ENCODE measurements at regions not wholly inside any gene's neighbourhood (a gene's known extent, or its start where the extent isn't known, plus 50 kb on each side); places are given as distances from the start of the nearest gene placed in this dataset.

DNA sequence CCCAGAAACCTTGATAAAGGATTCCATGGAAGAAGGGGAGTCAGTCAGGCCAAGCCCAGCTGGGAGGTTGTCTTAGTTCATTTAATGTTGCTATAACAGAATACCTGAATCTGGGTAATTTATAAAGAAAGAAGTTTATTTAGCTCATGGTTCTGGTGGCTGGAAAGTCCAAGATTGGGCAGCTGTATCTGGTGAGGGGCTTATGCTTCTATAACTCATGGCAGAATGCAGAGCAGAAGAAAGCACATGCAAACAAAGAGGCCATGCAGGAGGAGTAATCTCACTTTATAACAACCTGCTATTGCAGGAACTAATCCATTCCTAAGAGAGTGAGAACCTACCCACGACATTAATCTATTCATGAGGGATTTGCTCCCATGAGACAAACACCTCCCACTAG lies 54.2 kb upstream of the ANKRD1 start:
- no peak for DNase-seq (ENCODE audit: low spot score)

DNA sequence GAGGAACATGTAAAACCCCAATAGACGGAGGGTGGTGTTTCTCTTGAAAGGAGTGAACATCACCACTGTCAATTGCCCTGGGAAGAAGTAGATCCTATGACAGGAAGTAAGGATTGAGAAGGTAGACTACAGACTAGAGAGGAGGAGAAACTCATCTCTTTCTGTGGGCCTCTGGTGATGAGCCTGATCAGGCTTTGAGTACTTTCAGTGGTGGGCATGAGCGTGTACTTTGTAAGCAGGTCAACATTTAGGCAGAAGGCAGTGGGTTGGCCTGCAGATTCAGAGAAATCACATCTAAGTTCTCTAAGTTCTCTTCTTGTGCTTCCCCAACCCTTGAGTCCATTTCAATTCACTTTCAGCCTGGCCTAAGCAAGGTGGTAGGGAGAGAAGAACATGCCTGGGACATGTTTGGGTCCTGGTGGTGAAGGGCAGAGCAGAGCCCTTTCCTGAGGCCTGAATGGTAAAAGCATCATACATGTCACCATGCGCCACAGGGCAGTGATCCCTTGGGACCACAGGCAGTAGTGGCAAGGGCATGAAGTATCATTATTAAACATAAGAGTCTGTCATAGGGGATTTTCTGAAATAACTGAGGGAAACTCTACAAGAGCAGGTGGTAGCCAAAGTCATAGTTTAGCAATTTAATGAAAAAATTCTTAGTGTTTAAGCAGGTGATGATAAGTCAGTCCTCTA lies 56.4 kb upstream of the ANKRD1 start:
- DNase-seq (ENCODE audit: low spot score): no peak

- no peak for DNase-seq (ENCODE audit: low spot score)
These were observed 57.1 kb upstream of the ANKRD1 start for GRCh38 chr10:90977855-90978486.

- DNase-seq (ENCODE audit: low spot score): no peak
These were observed 61.6 kb upstream of the ANKRD1 start for GRCh38 chr10:90982406-90983008.

- no peak for DNase-seq (ENCODE audit: low spot score)
These were observed 63.1 kb upstream of the ANKRD1 start for GRCh38 chr10:90983914-90984549.

DNA sequence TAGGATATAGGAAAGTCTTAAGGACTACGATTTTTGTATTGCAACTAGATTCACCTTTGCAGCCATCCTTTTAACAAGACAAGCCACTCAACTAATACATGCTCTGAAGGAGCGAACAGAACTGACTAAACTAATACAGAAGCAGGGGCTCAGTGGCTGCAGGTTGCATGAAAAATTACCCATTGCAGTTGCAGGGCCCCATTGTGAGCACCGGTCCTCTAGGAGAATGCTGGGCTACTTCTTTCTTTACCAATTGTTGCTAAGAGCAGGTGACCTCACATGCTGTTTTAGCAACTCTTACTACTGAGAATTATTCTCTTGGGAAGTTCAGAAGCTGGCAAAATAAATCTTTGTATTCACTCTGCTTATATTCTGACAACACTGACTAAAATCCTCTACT lies 64.0 kb upstream of the ANKRD1 start:
- no peak for DNase-seq (ENCODE audit: low spot score)

DNA sequence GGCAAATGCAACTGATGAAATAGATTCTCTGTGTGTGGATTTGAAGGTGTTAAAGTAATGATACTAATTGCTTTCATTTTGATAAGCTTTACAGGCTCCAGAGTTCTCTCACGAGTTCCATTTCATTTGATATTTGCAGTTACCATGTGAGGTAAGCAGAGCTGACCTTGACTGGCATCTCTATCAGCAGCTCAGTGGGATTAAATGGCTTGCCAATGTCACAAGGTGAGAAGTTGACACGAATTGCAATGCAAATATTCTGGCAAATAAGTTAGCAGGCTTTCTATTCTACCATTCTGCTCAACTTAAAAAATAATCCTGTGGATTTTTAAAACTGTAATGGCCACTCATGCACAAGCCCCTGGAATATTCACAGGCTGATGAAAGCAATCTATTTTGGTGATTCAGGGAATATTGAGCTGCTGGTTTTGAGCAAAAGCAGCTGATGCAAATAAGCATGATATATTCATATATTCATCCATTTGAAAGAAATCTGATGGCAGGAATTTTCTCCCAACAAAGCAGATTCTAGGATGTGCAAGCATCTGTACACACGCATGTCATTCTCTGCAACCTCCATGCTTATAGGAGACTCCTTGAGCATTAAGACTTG lies 64.5 kb upstream of the ANKRD1 start:
- no peak for DNase-seq (ENCODE audit: low spot score)

DNA sequence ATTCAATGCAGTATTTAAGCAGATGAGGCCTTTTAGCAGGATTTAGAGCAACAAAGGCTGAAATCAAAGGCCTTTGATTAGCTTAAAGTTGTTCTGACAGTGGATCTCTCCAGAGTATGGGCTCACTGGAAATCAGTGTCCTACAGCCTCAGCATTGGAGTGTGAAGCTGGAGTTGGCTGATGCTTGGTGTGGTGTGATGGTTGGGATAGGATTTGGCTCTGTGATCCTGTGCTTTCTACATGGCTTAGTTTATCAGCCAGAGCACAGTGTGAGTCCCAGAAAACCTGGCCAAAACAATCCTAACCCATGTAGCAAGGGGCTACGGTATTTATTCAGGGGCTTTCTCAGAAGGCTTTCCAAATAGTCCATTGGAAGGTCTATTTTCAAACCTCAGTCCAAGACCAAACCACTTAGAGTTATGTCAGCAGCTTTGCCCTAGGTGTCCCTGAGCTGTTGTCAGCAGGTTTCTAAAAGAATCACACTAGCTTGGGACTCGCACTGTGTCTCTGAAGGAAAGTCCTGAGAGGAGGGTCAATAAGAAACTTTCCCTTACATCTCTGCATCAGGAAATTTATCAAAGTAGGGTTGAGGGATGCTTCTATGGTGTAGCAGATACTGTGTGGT lies 65.4 kb upstream of the ANKRD1 start:
- no peak for DNase-seq (ENCODE audit: low spot score)

DNA sequence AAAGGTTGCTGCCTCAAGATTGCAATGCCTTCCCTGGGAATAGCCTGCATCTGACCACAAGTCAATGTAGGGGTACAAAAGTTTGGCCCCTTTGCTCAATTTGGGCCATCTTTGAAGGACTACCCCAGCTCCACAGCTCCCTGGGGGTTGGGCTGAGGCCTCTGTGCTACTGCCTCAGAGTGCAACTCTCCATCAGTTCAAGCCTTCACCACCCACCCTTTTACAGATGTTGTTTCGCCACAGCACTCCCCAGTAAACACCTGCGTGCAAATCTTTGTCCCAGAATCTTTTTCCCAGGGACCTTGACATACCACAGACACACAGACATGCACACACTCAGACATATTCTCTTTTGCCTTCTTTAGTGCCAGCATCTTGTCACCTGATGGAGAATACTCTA lies 66.0 kb upstream of the ANKRD1 start:
- DNase-seq (ENCODE audit: low spot score): no peak

- DNase-seq (ENCODE audit: low spot score): no peak
These were observed 66.5 kb upstream of the ANKRD1 start for GRCh38 chr10:90987383-90987782.

GRCh38 chr10:90988024-90988423 lies 67.1 kb upstream of the ANKRD1 start:
- DNase-seq (ENCODE audit: low spot score): no peak

DNA sequence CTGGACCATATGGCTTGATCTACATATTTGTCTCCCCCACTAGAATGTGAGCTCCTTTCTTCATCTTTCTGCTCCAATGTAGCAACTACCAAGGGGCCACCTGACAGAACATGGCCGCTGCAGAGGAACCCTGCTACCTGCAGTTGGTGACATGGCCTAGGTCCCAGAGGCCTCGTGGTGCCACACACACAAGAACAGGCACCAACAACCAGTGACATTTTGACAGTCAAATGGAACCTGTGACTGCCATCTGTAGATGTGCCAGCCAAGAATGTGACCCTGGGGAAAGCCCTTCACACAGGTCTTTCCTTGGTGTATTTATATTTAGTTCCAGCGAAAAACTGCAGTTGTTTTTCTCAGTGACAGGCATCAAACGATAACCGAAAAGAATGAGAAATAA lies 67.9 kb upstream of the ANKRD1 start:
- no peak for DNase-seq (ENCODE audit: low spot score)

GRCh38 chr10:90989378-90989777 lies 68.5 kb upstream of the ANKRD1 start:
- DNase-seq (ENCODE audit: low spot score): no peak

- DNase-seq (ENCODE audit: low spot score): no peak
These were observed 71.6 kb upstream of the ANKRD1 start for GRCh38 chr10:90992462-90992861.

- DNase-seq (ENCODE audit: low spot score): no peak
These were observed 72.5 kb upstream of the ANKRD1 start for GRCh38 chr10:90993340-90993739.

DNA sequence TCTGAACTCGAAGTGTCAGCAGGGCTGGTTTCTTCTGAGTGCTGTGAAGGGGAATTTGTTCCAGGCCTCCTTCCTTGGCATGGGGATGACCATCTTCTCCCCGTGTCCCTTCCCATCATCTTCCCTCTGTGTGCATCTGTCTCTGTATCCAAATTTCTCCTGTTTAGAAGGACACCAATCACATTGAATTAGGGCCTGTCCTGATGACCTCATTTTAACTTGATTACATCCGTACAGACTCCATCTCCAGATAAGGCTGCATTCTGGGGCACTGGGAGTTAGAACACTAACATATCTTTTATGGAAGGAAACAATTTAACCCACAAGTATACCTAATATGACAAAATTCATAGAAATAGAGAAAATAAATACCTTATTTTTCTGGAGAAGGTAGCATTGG lies 76.8 kb upstream of the ANKRD1 start:
- no peak for DNase-seq (ENCODE audit: low spot score)

DNA sequence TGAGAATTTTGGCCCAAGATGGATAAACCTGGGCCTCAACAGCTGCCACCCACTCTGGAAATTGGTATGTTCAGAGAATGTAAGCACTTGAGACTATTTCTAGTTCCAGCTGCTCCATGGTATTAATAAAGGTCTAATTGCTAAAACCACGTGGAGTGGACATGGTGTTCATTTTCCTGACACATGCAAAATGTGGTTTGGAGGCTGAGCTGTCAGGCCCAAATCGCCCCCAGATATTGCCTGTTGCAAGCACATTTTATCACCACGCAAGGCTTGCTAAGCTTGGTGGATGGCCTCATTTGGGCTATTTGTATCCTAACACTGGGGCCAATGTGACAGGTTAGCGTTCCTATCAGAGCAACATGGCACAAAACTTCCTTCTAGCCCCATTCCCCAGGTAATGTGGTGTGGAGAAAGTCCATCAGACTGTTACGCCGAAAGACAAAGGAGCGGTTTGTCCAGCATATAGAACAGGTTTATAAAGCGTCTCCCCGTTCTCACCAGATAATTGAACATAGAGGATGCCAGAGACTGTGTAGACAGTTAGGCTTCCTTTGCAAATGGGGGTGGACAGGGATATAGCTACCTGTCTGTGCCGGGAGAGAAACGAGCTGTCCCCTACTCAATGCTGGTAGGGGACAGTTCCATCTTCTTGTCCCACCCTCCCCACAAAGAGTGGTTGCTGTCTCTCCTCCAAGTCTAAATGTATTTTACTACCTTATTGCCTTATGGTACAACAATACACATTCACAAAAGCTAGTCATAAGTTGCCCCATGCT lies 78.0 kb upstream of the ANKRD1 start:
- DNase-seq (ENCODE audit: low spot score): no peak

- no peak for DNase-seq (ENCODE audit: low spot score)
These were observed 78.8 kb upstream of the ANKRD1 start for GRCh38 chr10:90999512-91000172.

- no peak for DNase-seq (ENCODE audit: low spot score)
These were observed 79.6 kb upstream of the ANKRD1 start for GRCh38 chr10:91000470-91000869.

DNA sequence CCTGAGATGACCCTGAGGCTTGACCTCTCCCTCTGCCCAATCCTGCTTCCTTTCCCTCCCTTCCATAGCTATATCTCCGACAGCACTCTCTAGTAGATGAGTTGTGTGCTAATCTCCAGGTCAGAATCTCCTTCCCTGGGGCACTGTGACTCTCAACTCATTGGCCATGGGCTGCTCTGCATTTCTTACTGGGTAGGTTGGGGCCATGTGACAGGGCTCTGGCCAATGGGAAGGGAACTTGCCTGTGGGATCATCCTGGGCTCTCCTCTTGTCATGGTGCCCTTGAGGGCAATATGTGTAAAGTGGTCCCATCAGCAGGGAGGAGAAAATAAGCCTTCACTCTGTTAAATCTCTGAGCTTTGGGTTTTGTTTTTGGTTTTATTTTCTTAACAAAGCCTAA lies 80.1 kb upstream of the ANKRD1 start:
- no peak for DNase-seq (ENCODE audit: low spot score)

DNA sequence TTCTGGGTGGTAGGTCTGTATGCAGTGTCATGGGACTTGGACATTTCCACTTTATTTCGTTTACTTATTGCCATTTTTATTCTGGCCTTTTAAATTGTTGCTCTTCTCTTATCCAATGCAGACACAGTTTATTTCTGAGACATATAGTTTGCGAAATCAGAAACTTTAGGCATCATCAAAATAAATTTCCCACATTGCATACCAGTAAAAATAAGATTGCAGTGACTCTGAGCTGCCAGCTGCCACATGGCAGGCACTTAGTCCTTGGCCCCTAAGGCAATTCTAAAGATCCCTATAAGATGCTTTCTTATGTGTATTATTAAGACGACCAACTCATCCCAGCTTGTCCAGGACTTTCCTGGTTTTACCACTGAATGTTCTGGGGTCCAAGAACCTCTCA lies 81.8 kb upstream of the ANKRD1 start:
- no peak for DNase-seq (ENCODE audit: low spot score)
